AG10803 (cell line): ENCODE measurements at regions not wholly inside any gene's neighbourhood (a gene's known extent, or its start where the extent isn't known, plus 50 kb on each side); places are given as distances from the start of the nearest gene placed in this dataset.

ENCODE experiments used
- DNase-seq: peaks from one replicate; pipeline ENCODE4 v3.0.0; 2010; ENCODE audit warnings: low read depth
- H3K4me3 ChIP-seq: 2 replicates; pipeline ENCODE4 v1.5.1; 2011; ENCODE audit warnings: mild to moderate bottlenecking, low read length, control low read depth
- CTCF ChIP-seq: conservative IDR thresholded peaks from 2 replicates; pipeline ENCODE4 v1.5.1; 2011; ENCODE audit warnings: mild to moderate bottlenecking, low read length, control low read depth, inconsistent platforms

DNA sequence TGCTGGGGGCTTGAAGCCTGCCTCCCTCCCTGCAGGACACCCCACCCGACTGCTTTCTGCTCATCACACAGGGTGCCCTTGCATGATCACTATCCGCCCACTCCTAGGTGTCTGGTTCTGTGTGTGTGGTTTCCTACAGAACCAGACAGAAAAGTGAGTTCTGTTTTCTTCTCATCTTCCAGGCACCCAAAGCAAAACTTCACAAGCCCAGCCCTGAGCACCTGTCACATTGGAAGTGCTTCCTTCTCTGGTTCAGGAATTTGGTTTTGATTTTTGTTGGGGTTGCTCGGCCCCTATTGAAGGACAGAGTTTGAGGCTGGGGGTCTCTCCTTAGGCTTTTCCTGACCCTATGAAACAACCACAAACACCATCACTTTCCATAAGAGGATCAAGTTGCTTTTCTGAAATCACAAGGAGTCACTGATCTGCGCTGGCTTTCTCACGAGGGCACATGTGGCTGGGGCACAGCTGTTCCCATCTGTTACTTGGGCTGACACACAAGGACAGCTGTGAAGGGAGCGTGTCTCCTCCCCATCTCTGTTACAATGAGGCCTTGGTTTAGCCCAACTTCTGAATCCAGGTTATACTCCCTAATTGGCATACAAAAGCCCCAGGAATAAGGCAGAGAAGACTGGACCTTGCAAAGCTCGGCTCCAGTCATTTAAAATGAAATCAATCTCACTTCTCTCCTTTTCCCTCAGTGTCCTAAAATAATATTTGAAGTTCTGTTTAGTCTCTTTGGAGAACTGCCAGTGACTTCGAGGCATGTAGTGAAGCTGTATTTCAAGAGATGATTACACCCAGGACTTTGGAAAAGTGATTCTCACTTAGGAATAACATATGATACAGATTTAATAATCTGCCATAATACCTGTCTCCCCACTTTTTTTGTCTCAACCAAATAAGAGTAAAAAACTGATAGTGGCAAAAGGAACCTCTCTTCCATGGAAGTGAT, 213.1 kb upstream of the GAS1 start:
- no peak for DNase-seq
- no peak for TF ChIP-seq CTCF
- H3K4me3 ChIP-seq = no peak overlapping the region

- DNase-seq = peak; percentile 57
- TF ChIP-seq CTCF = peak; percentile 37
- H3K4me3 ChIP-seq = no peak overlapping the region
These were observed 219.9 kb upstream of the GAS1 start for GRCh38 chr9:87167161-87167560.

DNA sequence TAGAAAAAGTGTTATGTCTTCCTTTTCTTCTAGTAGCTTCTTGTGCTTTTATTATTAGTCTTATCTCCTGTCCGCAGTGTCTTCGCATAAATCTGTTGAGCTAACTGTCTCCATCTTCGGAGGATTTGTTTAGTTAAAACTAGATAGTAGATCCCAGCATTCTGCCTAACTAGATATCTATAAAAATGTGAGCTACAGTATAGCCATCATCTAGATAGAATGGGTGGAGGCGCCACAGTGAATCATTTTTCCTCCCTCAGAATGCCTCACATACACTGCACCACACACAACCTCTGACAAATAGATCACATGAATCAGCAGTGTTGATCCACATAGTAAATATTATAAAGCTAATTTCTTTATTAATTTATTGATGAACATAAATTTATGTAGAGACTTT, 220.3 kb upstream of the GAS1 start:
- DNase-seq = no peak
- no peak overlapping the region for H3K4me3 ChIP-seq
- no peak for TF ChIP-seq CTCF

GRCh38 chr9:87178302-87178701, 231.0 kb upstream of the GAS1 start:
- DNase-seq = no peak
- no peak for TF ChIP-seq CTCF
- no peak overlapping the region for H3K4me3 ChIP-seq

DNA sequence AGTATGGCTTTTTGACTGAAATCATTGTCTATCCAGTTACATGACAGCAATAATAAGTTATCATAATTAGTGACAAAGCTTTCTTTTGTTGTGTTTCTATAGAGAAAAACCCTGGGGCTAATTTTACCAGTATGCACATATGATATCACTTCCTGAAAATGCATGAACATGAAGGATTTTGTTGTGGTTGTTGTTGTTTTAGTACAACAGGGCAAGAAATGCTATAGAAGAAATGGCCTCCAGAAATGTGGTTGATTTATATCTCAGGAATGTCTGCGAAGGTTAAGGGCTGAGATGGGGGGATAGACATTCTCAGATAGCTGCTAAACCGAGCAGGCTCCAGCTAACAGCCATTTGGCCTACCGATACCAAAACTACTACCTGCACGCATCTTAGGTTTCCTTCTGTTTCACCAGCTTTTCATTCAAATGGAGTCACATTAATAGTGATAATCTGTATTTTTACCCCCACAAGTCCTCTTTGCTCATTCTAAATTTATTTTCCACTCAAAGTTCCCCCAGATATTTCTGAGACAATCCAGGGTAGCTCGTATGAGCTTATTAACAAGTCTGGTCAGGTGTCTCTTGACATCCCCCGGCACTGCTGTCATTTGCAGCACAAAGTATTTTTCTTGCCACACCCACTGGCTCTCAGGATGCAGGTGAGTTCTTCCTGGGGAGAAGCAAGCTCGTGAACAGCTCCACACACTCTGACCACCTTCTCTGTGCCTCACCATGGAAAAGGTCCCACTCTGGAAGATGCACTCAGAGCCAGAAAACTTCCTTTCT, 232.4 kb upstream of the GAS1 start:
- no peak for DNase-seq
- no peak for TF ChIP-seq CTCF
- no peak overlapping the region for H3K4me3 ChIP-seq

GRCh38 chr9:87180361-87180760, 233.1 kb upstream of the GAS1 start:
- no peak for DNase-seq
- H3K4me3 ChIP-seq = no peak overlapping the region
- no peak for TF ChIP-seq CTCF

- TF ChIP-seq CTCF = no peak
- peak; percentile 70 for DNase-seq
- no peak overlapping the region for H3K4me3 ChIP-seq
These were observed 233.5 kb upstream of the GAS1 start for GRCh38 chr9:87180841-87181240.
